BJ (cell line): ENCODE measurements at regions not wholly inside any gene's neighbourhood (a gene's known extent, or its start where the extent isn't known, plus 50 kb on each side); places are given as distances from the start of the nearest gene placed in this dataset.
"Not testable (repeated sequence)": the region's sequence is repeated elsewhere in the genome, so short reads cannot be mapped to it uniquely, and the experiment has no call there.

Experiments
- CTCF ChIA-PET: fragments of 350-600 bp; formaldehyde crosslinking; extraction: SDS; loops from one replicate; lab custom pipeline; 2021; ENCODE audit warnings: antibody characterized with exemption, inconsistent platforms; lab: Yijun Ruan, JAX
- POLR2A ChIA-PET: fragments of 300-600 bp; sonication (Branson Sonifier 250); formaldehyde crosslinking; extraction: SDS; loops from one replicate; lab custom pipeline; 2021; ENCODE audit warnings: antibody characterized with exemption; lab: Charles Lee
- DNase-seq: peaks from one replicate; pipeline ENCODE4 v3.0.0-alpha.2; 2011; ENCODE audit warnings: low read depth
- H3K27me3 ChIP-seq: 2 replicates; pipeline ENCODE4 v1.6.0; 2011; ENCODE audit warnings: low read length; ENCODE audit not compliant: control insufficient read depth, insufficient read depth
- H3K36me3 ChIP-seq: 2 replicates; pipeline ENCODE4 v1.5.1; 2011; ENCODE audit warnings: low read length; ENCODE audit not compliant: control insufficient read depth, insufficient read depth
- H3K4me3 ChIP-seq: 2 replicates; pipeline ENCODE4 v1.5.1; 2011; ENCODE audit warnings: low read depth, mild to moderate bottlenecking, control low read depth, low read length
- TF ChIP-seq, protein P1 (sequence below): IDR thresholded peaks from 2 replicates; pipeline ENCODE4 v1.5.1; 2011; ENCODE audit warnings: low read depth, mild to moderate bottlenecking, control low read depth, inconsistent platforms, low read length, moderate library complexity; ENCODE audit not compliant: insufficient read depth

DNA sequence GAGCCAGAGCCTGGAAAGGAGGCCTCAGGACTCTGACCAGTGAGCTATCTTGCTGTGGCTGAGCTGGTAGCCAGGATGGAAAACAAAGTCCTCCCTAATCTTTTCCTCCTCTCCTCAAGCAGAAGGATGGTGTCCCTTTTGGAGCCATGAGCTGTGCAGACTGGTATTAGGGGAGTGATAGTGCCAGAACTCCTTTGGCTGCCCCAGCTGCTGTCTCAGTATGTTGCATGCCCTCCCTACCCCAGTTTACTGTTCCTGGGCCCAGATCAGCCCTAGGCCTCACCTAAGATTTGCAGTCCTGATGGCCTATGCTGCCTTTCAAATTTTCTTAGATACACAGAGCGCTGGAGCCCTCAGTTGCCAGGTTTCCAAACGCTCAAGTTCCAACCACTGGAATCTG, 150.3 kb upstream of the ALG10B start:
- DNase-seq: no peak
- no peaks in the 10 kb centered on the region for H3K36me3 ChIP-seq
- H3K27me3 ChIP-seq: no peaks in the 10 kb centered on the region
- ChIA-PET CTCF (no interaction called here), POLR2A (no interaction called here)
- H3K4me3 ChIP-seq: no peak overlapping the region
- TF ChIP-seq, protein P1, sequence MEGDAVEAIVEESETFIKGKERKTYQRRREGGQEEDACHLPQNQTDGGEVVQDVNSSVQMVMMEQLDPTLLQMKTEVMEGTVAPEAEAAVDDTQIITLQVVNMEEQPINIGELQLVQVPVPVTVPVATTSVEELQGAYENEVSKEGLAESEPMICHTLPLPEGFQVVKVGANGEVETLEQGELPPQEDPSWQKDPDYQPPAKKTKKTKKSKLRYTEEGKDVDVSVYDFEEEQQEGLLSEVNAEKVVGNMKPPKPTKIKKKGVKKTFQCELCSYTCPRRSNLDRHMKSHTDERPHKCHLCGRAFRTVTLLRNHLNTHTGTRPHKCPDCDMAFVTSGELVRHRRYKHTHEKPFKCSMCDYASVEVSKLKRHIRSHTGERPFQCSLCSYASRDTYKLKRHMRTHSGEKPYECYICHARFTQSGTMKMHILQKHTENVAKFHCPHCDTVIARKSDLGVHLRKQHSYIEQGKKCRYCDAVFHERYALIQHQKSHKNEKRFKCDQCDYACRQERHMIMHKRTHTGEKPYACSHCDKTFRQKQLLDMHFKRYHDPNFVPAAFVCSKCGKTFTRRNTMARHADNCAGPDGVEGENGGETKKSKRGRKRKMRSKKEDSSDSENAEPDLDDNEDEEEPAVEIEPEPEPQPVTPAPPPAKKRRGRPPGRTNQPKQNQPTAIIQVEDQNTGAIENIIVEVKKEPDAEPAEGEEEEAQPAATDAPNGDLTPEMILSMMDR: no peak

DNA sequence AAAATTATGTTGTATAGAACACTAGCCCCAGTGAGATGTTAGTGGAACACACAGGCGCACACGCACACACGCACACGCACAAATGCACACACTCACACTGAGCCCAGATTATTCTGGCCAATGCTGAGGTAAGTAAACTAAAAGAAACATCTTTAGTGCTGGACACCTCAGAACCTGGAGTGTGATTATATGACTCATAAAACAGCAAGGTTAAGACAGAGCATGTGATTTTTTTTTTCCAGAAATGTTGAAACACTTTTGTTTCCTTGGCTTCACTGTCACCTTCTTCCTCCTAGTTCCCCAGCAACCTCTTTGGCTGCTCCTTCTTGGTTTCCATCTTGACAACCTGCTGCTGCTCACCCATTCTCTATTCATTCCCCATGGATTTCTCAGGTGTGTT, 141.0 kb upstream of the ALG10B start:
- Histone ChIP-seq H3K27me3 (no peaks in the 10 kb centered on the region), H3K36me3 (no peaks in the 10 kb centered on the region), H3K4me3 (no peak overlapping the region)
- ChIA-PET CTCF (no interaction called here), POLR2A (no interaction called here)
- TF ChIP-seq, protein P1: no peak
- no peak for DNase-seq

DNA sequence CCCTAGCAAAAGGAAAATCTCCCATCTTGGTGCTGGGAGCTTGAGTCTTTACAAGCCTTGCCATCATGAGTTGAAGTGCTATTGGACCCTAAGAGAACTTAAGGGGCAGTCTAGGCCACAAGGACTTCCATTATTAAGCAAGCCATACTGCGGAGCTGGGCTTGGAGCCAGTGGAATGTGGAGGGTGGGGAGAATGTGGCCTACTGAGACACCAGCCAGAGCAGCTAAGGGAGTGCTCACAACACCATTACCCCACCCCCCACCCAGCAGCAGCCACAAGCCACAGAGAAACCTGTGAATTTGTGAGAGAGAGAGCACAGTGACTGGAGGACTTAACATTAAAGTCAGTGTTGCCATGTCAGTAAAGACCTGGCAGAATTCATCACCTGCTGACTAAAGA, 133.0 kb upstream of the ALG10B start:
- H3K4me3 ChIP-seq, H3K36me3 ChIP-seq, H3K27me3 ChIP-seq, POLR2A ChIA-PET, DNase-seq, CTCF ChIA-PET: not testable (repeated sequence)

DNA sequence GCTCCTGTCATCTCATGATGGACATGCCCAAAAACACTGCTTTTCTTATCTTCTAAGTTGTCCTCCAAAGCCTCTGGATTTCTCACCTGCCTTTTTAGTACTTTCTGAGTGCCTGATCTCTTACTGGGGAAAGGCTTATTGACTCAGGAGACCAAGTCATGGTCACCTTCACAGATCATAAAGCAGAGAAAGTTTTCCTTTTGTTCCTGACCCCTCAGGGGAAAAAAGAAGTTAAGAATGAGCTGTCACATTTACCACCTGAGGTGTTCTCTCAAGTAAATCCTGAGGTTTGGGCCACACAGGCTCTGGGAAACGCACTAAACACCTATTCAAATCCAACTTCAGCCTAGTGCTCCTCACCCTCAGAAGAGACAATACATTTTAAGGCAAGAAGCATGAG, 119.3 kb upstream of the ALG10B start:
- H3K4me3 ChIP-seq, POLR2A ChIA-PET, CTCF ChIA-PET, DNase-seq, H3K27me3 ChIP-seq, H3K36me3 ChIP-seq: not testable (repeated sequence)

DNA sequence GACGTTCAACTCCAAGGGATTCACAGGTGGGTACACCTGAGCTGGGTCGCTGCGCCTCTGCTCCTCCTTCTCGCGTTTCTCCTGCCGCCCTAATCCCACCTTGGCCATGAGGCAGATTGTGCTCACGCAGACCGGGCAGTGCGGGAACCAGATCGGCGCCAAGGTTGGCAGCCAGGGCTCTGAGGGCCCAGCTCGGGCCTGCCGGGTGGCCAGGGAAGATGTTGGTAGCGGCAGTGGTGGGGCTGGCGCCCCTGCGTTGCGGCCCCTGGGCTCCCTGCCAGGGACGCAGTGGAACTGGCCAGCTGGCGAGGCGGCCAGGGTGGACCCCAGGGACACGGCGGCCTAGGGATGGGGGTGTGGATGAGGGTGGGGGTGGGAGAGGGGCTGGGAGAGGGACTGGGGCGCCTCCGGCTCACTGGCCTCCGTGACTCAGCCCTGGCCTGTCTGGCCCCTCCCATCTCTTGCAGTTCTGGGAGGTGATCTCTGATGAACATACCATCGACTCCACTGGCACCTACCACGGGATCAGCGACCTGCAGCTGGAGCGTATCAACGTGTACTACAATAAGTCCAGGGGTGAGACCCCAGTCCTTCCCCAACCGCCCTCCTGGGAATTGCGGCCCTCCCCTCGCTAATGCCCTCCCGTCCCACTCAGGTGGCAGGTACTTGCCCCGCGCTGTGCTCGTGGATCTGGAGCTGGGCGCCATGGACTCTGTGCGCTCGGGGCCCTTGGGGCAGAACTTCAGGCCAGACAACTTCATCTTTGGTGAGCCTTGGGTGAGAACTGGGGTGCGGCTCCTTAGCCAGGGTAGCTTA, 114.9 kb upstream of the ALG10B start:
- ChIA-PET CTCF (no interaction called here), POLR2A (no interaction called here)
- Histone ChIP-seq H3K36me3 (no peaks in the 10 kb centered on the region), H3K4me3 (no peak overlapping the region), H3K27me3 (no peaks in the 10 kb centered on the region)
- no peak for DNase-seq
- TF ChIP-seq, protein P1: no peak

DNA sequence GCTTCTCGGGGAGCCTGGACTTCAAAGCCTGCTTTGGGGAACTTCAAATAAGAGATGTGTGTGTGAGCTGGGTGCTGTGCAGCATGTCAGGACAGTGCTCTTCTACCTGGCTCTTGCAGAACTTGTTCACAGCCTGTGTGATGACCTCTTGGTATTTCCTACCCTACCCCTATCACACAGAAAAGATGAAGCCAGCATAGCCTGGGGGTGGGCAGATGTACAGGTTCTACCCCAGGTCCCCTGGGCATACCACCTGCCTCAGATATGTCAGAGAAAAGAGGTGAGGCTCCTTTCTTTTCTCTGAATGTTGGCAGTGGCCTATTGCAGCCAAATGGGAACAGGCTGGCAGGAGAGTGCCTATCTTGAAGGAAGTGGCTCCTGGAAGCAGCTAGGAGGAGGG, 111.7 kb upstream of the ALG10B start:
- CTCF ChIA-PET: no interaction called here
- no peaks in the 10 kb centered on the region for H3K36me3 ChIP-seq
- no peaks in the 10 kb centered on the region for H3K27me3 ChIP-seq
- POLR2A ChIA-PET: no interaction called here
- H3K4me3 ChIP-seq: no peak overlapping the region
- TF ChIP-seq, protein P1: no peak
- DNase-seq: no peak
